Colonic mucosa (tissue), 4 donors: ENCODE measurements at regions not wholly inside any gene's neighbourhood (a gene's known extent, or its start where the extent isn't known, plus 50 kb on each side); places are given as distances from the start of the nearest gene placed in this dataset.
"Not testable (repeated sequence)": the region's sequence is repeated elsewhere in the genome, so short reads cannot be mapped to it uniquely, and the experiment has no call there.

Experiments
- DNase-seq: peaks from one replicate; pipeline ENCODE4 v3.0.0-alpha.2; 2020
- H3K27ac ChIP-seq: fragments of 200-600 bp; one replicate; pipeline ENCODE4 v1.8.0; 2021
- H3K27me3 ChIP-seq: fragments of 200-600 bp; one replicate; pipeline ENCODE4 v1.8.0; 2021
- H3K36me3 ChIP-seq: fragments of 200-600 bp; one replicate; pipeline ENCODE4 v1.8.0; 2021
- H3K4me1 ChIP-seq: fragments of 200-600 bp; one replicate; pipeline ENCODE4 v1.8.0; 2021; ENCODE audit warnings: mild to moderate bottlenecking
- H3K4me3 ChIP-seq: fragments of 200-600 bp; one replicate; pipeline ENCODE4 v1.8.0; 2021
- H3K9ac ChIP-seq, 2 donors: one replicate each; pipeline ENCODE4 v1.7.0; 2013; ENCODE audit warnings: control low read depth in 2 of 2, low read depth in 2 of 2, low read length in 2 of 2
- H3K9me3 ChIP-seq: fragments of 200-600 bp; one replicate; pipeline ENCODE4 v1.8.0; 2021
- CTCF ChIP-seq: fragments of 200-600 bp; IDR thresholded peaks from one replicate; pipeline ENCODE4 v1.8.0; 2022; ENCODE audit warnings: antibody characterized with exemption, mild to moderate bottlenecking
- intact Hi-C: fragments of 100-400 bp; cut with DNase I; formaldehyde crosslinking; loops from one replicate; pipeline ENCODE4 v1.14.1; 2022
- donor health status: healthy.
- donor health status: DM: no; HTN: no; CAD: no.
- donor health status: DM: no; HTN: no; CAD: no.

GRCh38 chrX:109880629-109881028 lies 122.3 kb upstream of the TMEM164 start:
- intact Hi-C loops = loop anchor here (10.0 kb wide), 2 partner anchors 166 to 396 kb away; partner anchors contain the start of gene GUCY2F
- no peak overlapping the region for H3K9ac ChIP-seq
- H3K9me3 ChIP-seq = no peaks in the 10 kb centered on the region
- H3K27me3 ChIP-seq = no peaks in the 10 kb centered on the region
- H3K36me3 ChIP-seq = no peaks in the 10 kb centered on the region
- H3K4me3 ChIP-seq = no peak overlapping the region
- no peak overlapping the region for H3K27ac ChIP-seq
- DNase-seq = no peak
- no peaks in the 10 kb centered on the region for H3K4me1 ChIP-seq
- TF ChIP-seq CTCF = no peak

GRCh38 chrX:109886122-109886761 lies 116.7 kb upstream of the TMEM164 start:
- Histone ChIP-seq H3K27ac (no peak overlapping the region), H3K36me3 (no peaks in the 10 kb centered on the region), H3K9ac (no peak overlapping the region), H3K9me3 (no peaks in the 10 kb centered on the region), H3K4me1 (no peaks in the 10 kb centered on the region), H3K27me3 (no peaks in the 10 kb centered on the region), H3K4me3 (no peak overlapping the region)
- intact Hi-C loops = loop anchor here (10.0 kb wide), 2 partner anchors 171 to 401 kb away; partner anchors contain the start of gene GUCY2F
- peak; percentile 62 for TF ChIP-seq CTCF
- peak; percentile 26 for DNase-seq

GRCh38 chrX:109889289-109890006 lies 113.5 kb upstream of the TMEM164 start:
- H3K4me1 ChIP-seq = no peaks in the 10 kb centered on the region
- H3K4me3 ChIP-seq = no peak overlapping the region
- TF ChIP-seq CTCF = no peak
- intact Hi-C loops = loop anchor here (10.0 kb wide), 2 partner anchors 175 to 405 kb away; partner anchors contain the start of gene GUCY2F
- H3K9me3 ChIP-seq = no peaks in the 10 kb centered on the region
- no peak overlapping the region for H3K27ac ChIP-seq
- DNase-seq = no peak
- no peak overlapping the region for H3K9ac ChIP-seq
- no peaks in the 10 kb centered on the region for H3K36me3 ChIP-seq
- no peaks in the 10 kb centered on the region for H3K27me3 ChIP-seq

- intact Hi-C loops = no loop called here
- no peak for DNase-seq
- H3K9me3 ChIP-seq = no peaks in the 10 kb centered on the region
- no peak overlapping the region for H3K9ac ChIP-seq
- no peaks in the 10 kb centered on the region for H3K4me1 ChIP-seq
- no peaks in the 10 kb centered on the region for H3K27me3 ChIP-seq
- H3K36me3 ChIP-seq = no peaks in the 10 kb centered on the region
- H3K27ac ChIP-seq = no peak overlapping the region
- H3K4me3 ChIP-seq = no peak overlapping the region
- no peak for TF ChIP-seq CTCF
Observed at GRCh38 chrX:109890300-109890699, 112.6 kb upstream of the TMEM164 start.

GRCh38 chrX:109890910-109891502 lies 111.9 kb upstream of the TMEM164 start:
- H3K4me3 ChIP-seq = no peak overlapping the region
- intact Hi-C loops = no loop called here
- no peaks in the 10 kb centered on the region for H3K9me3 ChIP-seq
- peak; percentile 48 for DNase-seq
- H3K27me3 ChIP-seq = no peaks in the 10 kb centered on the region
- no peaks in the 10 kb centered on the region for H3K4me1 ChIP-seq
- H3K36me3 ChIP-seq = no peaks in the 10 kb centered on the region
- peak; percentile 90 for TF ChIP-seq CTCF
- H3K27ac ChIP-seq = no peak overlapping the region
- H3K9ac ChIP-seq = no peak overlapping the region

GRCh38 chrX:109896024-109896423 lies 106.9 kb upstream of the TMEM164 start:
- H3K36me3 ChIP-seq, H3K9me3 ChIP-seq, H3K4me3 ChIP-seq, H3K27me3 ChIP-seq, H3K27ac ChIP-seq, H3K4me1 ChIP-seq, DNase-seq, intact Hi-C loops, H3K9ac ChIP-seq: not testable (repeated sequence)
